ENCODE measurements at regions not wholly inside any gene's neighbourhood (a gene's known extent, or its start where the extent isn't known, plus 50 kb on each side); places are given as distances from the start of the nearest gene placed in this dataset.

DNA sequence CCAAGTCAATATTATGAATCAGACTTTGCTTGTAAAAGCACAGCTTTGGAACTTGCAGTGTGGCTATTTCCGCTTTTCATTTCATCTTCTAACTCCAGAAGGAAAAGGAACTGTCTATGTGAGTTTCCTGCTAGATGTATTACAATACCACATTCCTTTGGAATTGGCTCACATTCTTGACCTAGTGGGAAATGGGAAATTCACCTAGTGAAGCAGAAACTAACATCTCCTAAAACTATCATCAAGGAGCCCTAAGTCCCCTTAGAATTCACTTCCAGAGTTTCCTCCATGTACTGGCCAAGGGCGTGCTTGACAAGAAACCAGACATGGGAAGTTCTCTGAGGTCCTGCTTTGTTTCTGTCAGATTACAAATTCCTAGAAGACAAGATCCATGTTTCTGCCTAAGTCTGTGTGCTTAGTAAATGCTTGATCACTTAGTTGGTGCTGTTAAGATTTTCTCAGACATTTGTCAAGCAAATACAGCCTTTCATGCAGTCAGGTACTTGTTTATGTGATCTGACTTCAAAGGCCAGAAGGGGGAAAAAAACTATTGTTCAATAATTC lies 275.7 kb upstream of the FN1 start (continued):
- no peak for TF ChIP-seq TBP (IDR thresholded peaks at IDR 0.05; ENCODE audit: low read depth, low read length)
- TF ChIP-seq NRF1 (IDR thresholded peaks at IDR 0.05; ENCODE audit: low read depth, low read length) = no peak
- TF ChIP-seq, protein P1, sequence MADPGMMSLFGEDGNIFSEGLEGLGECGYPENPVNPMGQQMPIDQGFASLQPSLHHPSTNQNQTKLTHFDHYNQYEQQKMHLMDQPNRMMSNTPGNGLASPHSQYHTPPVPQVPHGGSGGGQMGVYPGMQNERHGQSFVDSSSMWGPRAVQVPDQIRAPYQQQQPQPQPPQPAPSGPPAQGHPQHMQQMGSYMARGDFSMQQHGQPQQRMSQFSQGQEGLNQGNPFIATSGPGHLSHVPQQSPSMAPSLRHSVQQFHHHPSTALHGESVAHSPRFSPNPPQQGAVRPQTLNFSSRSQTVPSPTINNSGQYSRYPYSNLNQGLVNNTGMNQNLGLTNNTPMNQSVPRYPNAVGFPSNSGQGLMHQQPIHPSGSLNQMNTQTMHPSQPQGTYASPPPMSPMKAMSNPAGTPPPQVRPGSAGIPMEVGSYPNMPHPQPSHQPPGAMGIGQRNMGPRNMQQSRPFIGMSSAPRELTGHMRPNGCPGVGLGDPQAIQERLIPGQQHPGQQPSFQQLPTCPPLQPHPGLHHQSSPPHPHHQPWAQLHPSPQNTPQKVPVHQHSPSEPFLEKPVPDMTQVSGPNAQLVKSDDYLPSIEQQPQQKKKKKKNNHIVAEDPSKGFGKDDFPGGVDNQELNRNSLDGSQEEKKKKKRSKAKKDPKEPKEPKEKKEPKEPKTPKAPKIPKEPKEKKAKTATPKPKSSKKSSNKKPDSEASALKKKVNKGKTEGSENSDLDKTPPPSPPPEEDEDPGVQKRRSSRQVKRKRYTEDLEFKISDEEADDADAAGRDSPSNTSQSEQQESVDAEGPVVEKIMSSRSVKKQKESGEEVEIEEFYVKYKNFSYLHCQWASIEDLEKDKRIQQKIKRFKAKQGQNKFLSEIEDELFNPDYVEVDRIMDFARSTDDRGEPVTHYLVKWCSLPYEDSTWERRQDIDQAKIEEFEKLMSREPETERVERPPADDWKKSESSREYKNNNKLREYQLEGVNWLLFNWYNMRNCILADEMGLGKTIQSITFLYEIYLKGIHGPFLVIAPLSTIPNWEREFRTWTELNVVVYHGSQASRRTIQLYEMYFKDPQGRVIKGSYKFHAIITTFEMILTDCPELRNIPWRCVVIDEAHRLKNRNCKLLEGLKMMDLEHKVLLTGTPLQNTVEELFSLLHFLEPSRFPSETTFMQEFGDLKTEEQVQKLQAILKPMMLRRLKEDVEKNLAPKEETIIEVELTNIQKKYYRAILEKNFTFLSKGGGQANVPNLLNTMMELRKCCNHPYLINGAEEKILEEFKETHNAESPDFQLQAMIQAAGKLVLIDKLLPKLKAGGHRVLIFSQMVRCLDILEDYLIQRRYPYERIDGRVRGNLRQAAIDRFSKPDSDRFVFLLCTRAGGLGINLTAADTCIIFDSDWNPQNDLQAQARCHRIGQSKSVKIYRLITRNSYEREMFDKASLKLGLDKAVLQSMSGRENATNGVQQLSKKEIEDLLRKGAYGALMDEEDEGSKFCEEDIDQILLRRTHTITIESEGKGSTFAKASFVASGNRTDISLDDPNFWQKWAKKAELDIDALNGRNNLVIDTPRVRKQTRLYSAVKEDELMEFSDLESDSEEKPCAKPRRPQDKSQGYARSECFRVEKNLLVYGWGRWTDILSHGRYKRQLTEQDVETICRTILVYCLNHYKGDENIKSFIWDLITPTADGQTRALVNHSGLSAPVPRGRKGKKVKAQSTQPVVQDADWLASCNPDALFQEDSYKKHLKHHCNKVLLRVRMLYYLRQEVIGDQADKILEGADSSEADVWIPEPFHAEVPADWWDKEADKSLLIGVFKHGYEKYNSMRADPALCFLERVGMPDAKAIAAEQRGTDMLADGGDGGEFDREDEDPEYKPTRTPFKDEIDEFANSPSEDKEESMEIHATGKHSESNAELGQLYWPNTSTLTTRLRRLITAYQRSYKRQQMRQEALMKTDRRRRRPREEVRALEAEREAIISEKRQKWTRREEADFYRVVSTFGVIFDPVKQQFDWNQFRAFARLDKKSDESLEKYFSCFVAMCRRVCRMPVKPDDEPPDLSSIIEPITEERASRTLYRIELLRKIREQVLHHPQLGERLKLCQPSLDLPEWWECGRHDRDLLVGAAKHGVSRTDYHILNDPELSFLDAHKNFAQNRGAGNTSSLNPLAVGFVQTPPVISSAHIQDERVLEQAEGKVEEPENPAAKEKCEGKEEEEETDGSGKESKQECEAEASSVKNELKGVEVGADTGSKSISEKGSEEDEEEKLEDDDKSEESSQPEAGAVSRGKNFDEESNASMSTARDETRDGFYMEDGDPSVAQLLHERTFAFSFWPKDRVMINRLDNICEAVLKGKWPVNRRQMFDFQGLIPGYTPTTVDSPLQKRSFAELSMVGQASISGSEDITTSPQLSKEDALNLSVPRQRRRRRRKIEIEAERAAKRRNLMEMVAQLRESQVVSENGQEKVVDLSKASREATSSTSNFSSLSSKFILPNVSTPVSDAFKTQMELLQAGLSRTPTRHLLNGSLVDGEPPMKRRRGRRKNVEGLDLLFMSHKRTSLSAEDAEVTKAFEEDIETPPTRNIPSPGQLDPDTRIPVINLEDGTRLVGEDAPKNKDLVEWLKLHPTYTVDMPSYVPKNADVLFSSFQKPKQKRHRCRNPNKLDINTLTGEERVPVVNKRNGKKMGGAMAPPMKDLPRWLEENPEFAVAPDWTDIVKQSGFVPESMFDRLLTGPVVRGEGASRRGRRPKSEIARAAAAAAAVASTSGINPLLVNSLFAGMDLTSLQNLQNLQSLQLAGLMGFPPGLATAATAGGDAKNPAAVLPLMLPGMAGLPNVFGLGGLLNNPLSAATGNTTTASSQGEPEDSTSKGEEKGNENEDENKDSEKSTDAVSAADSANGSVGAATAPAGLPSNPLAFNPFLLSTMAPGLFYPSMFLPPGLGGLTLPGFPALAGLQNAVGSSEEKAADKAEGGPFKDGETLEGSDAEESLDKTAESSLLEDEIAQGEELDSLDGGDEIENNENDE (IDR thresholded peaks at IDR 0.05; ENCODE audit: insufficient replicate concordance, low read length) = no peak
- no peak for TF ChIP-seq CEBPB (IDR thresholded peaks at IDR 0.05; ENCODE audit: low read depth, low read length)
- no peak for TF ChIP-seq POLR2A (IDR thresholded peaks at IDR 0.05; ENCODE audit: control extremely low read depth in 1 of 2, low read depth in 2 of 2, low read length in 2 of 2)
- TF ChIP-seq SUZ12 (IDR thresholded peaks at IDR 0.05; ENCODE audit: low read length) = no peak
- TF ChIP-seq EGR1 (IDR thresholded peaks at IDR 0.05; ENCODE audit: borderline replicate concordance, low read depth, low read length) = no peak
- TF ChIP-seq BRCA1 (IDR thresholded peaks at IDR 0.05; ENCODE audit: low read depth, low read length) = no peak

Data from H1 (cell line).